HK-2 (cell line): ENCODE measurements at regions not wholly inside any gene's neighbourhood (a gene's known extent, or its start where the extent isn't known, plus 50 kb on each side); places are given as distances from the start of the nearest gene placed in this dataset.

ENCODE experiments used
- DNase-seq: peaks from one replicate; pipeline ENCODE4 v3.0.0-alpha.2; 2018; ENCODE audit not compliant: unreplicated experiment

- no peak for DNase-seq
These were observed 71.0 kb downstream of the SEM1 start for GRCh38 chr7:96638669-96639068.

DNA sequence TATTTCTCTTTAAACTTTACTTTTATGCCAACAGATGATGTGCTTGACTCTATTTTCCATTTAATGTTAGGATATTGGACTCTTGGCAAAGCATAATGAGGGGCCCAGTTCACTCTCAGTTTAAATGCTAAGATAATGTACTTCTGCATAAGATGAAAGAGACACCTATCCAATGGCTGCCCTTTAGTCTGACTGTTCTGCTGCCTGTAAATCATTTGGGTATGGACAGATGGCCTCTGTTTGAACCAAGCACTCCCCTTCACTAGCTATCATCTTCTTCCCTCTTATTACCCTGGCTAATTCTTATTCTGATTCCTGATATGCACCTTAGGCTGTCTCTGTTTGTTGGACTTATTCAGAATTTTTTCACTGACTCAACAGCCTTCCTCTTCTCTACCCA, 72.1 kb downstream of the SEM1 start:
- DNase-seq, result no peak

GRCh38 chr7:96636979-96637378, 72.7 kb downstream of the SEM1 start:
- no peak for DNase-seq

- no peak for DNase-seq
These were observed 73.2 kb downstream of the SEM1 start for GRCh38 chr7:96636342-96636860.

DNA sequence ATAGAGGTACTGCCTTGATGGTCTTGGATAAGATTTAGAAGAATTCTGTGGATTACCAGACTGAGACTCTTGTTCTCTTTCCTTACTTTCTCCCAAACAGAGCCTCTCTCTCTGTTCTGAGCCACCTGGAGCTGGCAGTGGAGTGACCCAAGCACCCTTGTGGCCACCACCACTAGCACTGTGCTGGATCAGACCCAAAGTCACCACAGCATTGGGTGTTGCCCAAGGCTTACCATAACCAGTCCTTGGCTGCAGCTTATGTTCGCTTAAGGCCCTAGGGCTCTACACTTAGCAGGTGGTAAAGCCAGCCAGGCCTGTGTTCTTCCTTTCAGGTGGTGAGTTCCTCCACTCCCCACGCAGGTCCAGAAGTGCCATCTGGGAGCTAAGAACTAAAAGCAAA, 79.8 kb downstream of the SEM1 start:
- no peak for DNase-seq

DNA sequence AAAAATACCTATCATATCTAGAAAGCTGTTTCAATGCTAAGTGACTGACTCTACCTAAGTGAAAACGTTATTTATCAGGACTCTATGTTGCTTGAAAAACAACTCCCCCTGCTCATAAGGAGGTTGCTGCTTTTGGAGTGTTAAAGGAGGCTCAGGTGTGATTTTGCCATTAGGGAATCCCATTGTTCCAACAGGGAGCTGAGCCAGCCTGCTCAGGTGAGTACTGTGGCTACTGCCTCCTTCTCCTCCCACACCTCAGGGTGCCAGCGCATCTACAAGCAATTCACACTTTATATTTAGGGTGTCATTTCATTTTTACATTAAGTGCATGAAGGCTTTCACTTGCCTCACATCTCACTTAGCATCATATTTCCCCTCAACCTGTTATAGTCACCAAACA, 84.7 kb downstream of the SEM1 start:
- no peak for DNase-seq

- no peak for DNase-seq
These were observed 87.7 kb downstream of the SEM1 start for GRCh38 chr7:96621932-96622331.

DNA sequence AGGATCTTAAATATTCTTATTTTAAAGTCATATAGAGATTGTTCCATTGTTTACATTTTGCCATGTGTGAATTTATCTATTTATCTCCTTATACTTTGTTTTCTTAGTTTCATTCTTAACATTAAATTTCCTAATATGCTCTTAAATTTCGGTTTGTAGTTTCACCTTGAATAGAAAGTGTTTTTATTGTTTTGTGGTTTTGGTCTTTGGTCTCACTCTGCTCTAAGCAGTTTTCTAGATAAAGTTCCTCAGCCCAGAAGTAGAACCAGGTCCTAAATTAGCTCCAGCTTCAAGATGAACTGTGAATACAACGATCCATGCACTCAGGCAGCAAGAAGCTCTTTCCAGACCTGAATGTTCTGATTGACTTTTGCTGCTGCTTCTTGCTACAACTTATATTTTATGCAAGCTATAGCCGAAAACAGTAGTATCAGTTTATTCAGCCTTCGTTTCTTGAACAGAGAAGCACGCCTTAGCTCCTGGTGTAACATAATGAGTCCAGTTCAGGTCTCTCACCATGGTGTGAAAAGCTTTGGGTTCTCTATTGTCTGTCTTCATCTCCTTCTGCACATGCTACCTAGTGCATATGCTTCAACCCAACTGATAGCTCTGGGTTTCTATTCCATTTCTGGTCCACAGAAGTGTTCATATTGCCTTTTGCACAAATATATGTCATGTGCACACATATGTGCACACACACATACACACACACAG, 95.3 kb downstream of the SEM1 start:
- DNase-seq, result no peak

- no peak for DNase-seq
These were observed 97.6 kb downstream of the SEM1 start for GRCh38 chr7:96612034-96612433.

GRCh38 chr7:96605045-96605716, 104.5 kb downstream of the SEM1 start:
- DNase-seq, result no peak

DNA sequence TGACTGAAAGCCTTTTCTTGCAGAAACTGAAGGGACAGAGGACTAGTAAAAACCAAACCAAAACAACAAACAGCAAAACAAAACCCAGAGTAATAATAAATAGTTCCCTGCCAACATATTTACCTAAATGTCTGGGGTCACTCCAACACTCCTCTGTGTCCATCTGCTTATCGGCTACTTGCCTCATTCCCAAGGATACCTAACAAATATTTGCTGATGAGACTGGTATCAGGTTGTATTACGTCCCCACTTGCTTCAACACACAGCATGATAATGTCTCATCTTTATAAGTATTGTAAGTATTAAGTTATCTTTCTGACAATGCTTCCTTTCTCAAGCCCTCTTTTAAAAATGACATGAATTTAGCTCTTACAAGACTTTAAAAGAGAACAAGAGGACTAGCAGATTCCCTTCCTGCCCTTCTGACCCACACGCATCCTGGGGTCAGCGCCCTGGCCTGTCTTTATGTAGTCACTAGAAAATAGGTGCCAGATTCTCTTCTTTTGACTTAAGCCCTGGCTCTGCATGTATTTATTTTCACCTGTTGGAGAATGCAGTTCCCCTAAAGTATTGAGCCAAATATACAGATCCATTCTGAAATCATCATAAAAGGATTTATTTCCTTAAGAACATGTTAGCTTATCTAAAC, 110.2 kb downstream of the SEM1 start:
- DNase-seq, result no peak

- DNase-seq, result no peak
These were observed 111.2 kb downstream of the SEM1 start for GRCh38 chr7:96598421-96598820.

- DNase-seq, result no peak
These were observed 113.4 kb downstream of the SEM1 start for GRCh38 chr7:96596120-96596826.

GRCh38 chr7:96591900-96592676, 117.6 kb downstream of the SEM1 start:
- no peak for DNase-seq

DNA sequence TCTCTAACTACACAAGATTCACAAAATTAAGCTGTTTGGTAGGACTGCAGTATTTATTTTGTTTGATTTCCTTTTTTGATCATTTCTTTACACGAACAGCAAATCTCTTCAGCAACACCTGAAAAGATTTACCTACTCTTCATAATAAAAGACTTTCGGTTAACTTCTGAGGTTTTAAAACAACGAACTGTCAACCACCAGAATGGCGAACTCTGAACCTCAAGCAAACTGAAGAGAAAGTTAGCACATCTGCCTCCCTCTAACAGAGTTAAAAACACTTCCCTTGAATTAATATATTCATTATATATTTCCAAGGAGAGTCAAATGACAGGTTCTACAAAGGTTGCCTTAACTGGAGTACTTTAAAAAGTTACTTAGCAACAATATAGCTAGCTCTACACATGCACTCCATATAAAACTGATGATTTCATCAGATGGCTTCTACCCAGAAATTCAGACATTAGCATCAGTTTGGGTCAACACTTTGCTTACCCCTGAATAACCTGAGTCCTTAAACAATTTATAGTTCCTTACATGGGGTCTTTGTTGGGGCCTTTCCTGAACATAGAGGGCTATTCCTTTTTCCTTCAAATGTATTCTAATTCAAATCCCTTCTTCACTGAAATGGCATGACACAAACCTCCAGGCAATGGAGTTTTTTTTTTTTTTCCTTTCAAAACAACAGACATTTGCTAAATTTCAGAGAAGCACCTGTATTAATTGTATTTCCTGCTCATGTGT, 118.3 kb downstream of the SEM1 start:
- no peak for DNase-seq

DNA sequence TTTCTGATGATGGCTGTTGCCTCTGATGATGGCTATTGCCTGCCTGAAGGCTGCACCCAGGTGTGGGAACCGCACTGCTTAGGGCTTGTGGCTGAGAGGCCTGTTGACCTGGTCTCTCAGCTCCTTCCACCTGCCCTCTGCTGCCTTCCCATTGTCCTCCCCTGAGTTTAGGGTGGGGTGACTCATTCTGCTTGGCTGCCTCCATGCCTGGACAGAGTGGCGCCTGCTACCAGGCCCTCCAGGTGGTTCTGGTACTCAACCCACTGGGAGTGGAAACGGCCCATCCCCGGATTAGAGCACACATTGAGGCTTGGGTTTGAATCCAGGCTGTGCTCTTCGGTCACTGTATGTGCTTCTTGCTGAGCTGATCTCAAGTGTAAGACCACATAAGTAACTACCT, 120.6 kb downstream of the SEM1 start:
- no peak for DNase-seq

DNA sequence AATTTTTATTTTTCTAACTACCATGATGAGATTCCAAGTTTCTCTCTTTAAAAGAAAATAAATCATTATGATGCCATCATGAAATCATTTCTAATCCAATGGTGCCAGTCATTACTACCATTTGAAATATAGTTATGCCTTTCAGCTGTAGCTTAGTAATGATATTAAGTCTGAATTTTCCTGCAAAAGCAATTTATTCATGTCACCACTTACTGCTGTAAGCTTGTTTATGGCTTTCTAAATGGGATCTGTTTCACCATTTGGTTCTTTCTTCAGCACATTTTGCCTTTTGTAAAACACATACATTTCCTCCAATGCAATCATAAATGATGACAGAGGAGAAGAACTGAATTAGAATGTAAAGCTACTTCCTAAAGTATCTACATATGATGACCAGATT, 130.5 kb downstream of the SEM1 start:
- no peak for DNase-seq

GRCh38 chr7:96578606-96579005, 131.0 kb downstream of the SEM1 start:
- no peak for DNase-seq

- DNase-seq, result no peak
These were observed 146.2 kb downstream of the SEM1 start for GRCh38 chr7:96563409-96563808.

- no peak for DNase-seq
These were observed 146.7 kb downstream of the SEM1 start for GRCh38 chr7:96562966-96563365.

DNA sequence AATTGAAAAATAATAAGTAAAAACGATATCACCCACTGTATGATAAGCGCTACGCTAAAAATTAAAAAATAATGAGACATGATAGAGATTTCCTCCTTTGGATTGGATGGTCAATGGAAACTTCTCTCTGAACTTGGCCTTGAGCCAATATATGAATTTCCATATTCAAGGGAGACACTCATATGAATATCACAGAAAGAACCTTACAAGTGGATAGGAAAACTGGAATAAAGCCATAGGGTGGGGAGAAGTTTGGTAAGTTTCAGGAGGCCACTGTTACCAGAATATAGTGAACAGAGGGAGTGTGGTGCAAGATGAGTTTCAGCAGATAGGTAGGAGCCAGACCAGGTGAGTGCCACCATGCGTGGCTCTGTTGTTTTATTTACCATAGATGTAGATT, 147.2 kb downstream of the SEM1 start:
- no peak for DNase-seq
